ENCODE measurements at regions not wholly inside any gene's neighbourhood (a gene's known extent, or its start where the extent isn't known, plus 50 kb on each side); places are given as distances from the start of the nearest gene placed in this dataset.

GRCh38 chr18:2258954-2259353 is 312.4 kb downstream of the METTL4 start:
- no peak for TF ChIP-seq CTCF (IDR thresholded peaks at IDR 0.05; ENCODE audit: insufficient read depth, low read length)
- TF ChIP-seq POLR2AphosphoS5 (IDR thresholded peaks at IDR 0.05; ENCODE audit: low read depth): no peak
- no peak for TF ChIP-seq REST (IDR thresholded peaks at IDR 0.05; ENCODE audit: insufficient replicate concordance, low read depth)
- no peak for TF ChIP-seq GABPA (IDR thresholded peaks at IDR 0.05; ENCODE audit: low read depth)

All from HL-60 (cell line).